ENCODE measurements at regions not wholly inside any gene's neighbourhood (a gene's known extent, or its start where the extent isn't known, plus 50 kb on each side); places are given as distances from the start of the nearest gene placed in this dataset.

GRCh38 chr12:131332224-131332623, 378.5 kb downstream of the ADGRD1 start:
- Histone ChIP-seq H4K91ac (replicated peaks; ENCODE audit: insufficient read length, low read length) (no peak overlapping the region), H2BK12ac (ENCODE audit: low read depth, low read length) (no peak overlapping the region), H2AK5ac (ENCODE audit: low read depth, low read length) (no peak overlapping the region), H3K9me3 (ENCODE audit: insufficient read depth in 2 of 2, low read depth in 1 of 2, low read length in 1 of 2) (peaks cover 0 to 5% of the 10 kb centered on the region in 2 experiments; a peak in 1 of 4 replicates), H2AFZ (ENCODE audit: low read length) (no peak overlapping the region), H3K9ac (replicated peaks in 1 of 4; ENCODE audit: extremely low read depth in 1 of 4, low read depth in 3 of 4, low read length in 3 of 4) (no peak overlapping the region), H3K23ac (ENCODE audit: insufficient read length) (no peak overlapping the region), H2BK15ac (ENCODE audit: low read length) (no peak overlapping the region), H2BK20ac (ENCODE audit: low read length) (no peak overlapping the region), H3K14ac (ENCODE audit: insufficient read length) (no peak overlapping the region), H4K20me1 (replicated peaks in 1 of 2; ENCODE audit: control insufficient read depth in 1 of 2, insufficient read depth in 2 of 2, low read length in 2 of 2) (no peaks in the 10 kb centered on the region), H3K4me2 (ENCODE audit: insufficient read depth in 1 of 2, low read depth in 2 of 2, low read length in 2 of 2) (no peak overlapping the region), H3K79me1 (ENCODE audit: low read depth, low read length) (no peaks in the 10 kb centered on the region), H2BK5ac (ENCODE audit: low read depth, low read length) (no peak overlapping the region), H3K18ac (ENCODE audit: extremely low read depth, low read length) (no peak overlapping the region), H3K27ac (ENCODE audit: low read depth, low read length) (no peak overlapping the region), H3K4ac (replicated peaks; ENCODE audit: insufficient read length, low read depth, low read length) (no peak overlapping the region), H3K36me3 (ENCODE audit: control insufficient read depth in 2 of 4, insufficient read depth in 4 of 4, low read length in 3 of 4) (no peaks in the 10 kb centered on the region), H3K56ac (replicated peaks; ENCODE audit: insufficient read length, low read depth, low read length) (no peak overlapping the region), H3K27me3 (replicated peaks in 1 of 4; ENCODE audit: control insufficient read depth in 3 of 4, extremely low read depth in 1 of 4, insufficient read depth in 3 of 4, low read length in 3 of 4) (no peaks in the 10 kb centered on the region), H4K8ac (ENCODE audit: extremely low read depth, insufficient read depth, low read length) (no peak overlapping the region), H3K4me3 (ENCODE audit: extremely low read depth in 1 of 4, insufficient read depth in 2 of 4, low read depth in 3 of 4, low read length in 4 of 4) (no peak overlapping the region), H3K4me1 (replicated peaks in 1 of 4; ENCODE audit: control insufficient read depth in 3 of 4, insufficient read depth in 4 of 4, low read length in 3 of 4) (no peaks in the 10 kb centered on the region; a peak in 1 of 7 replicates), H2BK120ac (replicated peaks; ENCODE audit: low read depth, low read length) (no peak overlapping the region), H3K23me2 (ENCODE audit: low read depth, low read length) (peaks cover 6% of the 10 kb centered on the region; the same call in 1 of the 2 replicates), H4K5ac (ENCODE audit: insufficient read length, low read depth, low read length) (no peak overlapping the region), H3K79me2 (ENCODE audit: control insufficient read depth in 1 of 2, insufficient read depth in 2 of 2, low read length in 2 of 2) (no peaks in the 10 kb centered on the region)
- WGBS, 2 experiments (ENCODE audit: extremely low coverage in 1 of 2, insufficient coverage in 1 of 2, insufficient read length in 1 of 2, insufficient replicate concordance in 2 of 2, low coverage in 1 of 2, low lambda C conversion rate in 2 of 2, missing lambda C conversion rate in 1 of 2): 91% methylated on average over 12 of the region's 12 CpGs; no CpG with 5 or more reads in 1 of the 2 experiments
- DNase-seq (ENCODE audit: low read depth in 1 of 2, low spot score in 2 of 2) (peak in 1 of 2 experiments; percentile 26), FAIRE-seq (no peak)
- CTCF ChIA-PET (ENCODE audit: partially characterized antibody): no interaction called here
- TF ChIP-seq HDAC6 (IDR thresholded peaks at IDR 0.05; ENCODE audit: low read depth, low read length): no peak
- POLR2A ChIA-PET (ENCODE audit: partially characterized antibody): no interaction called here

Data from H1 (cell line).